ENCODE measurements at regions not wholly inside any gene's neighbourhood (a gene's known extent, or its start where the extent isn't known, plus 50 kb on each side); places are given as distances from the start of the nearest gene placed in this dataset.
A peak's percentile ranks its signal among the peaks of the same experiment; 100 is the strongest.

DNA sequence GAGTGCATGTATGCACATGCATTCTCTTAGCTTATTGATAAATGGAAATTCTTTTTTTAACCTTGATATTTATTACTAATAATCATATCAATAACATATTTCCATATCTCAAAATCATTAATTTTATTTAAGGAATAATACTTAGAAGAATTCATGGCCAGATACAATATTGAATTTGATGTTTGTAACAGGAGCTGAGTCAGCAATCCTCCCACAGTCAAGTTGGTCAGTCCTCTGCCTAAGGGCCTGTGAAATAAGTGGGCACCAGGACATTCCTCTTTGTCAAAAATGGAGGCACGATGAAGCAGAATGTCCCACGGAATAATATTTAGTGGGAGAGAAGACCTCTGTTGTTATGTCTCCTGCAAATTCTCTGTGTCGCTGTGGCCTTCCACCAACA is 148.6 kb downstream of the LRRC70 start:
- Histone ChIP-seq H3K4me1 (ENCODE audit: control insufficient read depth, insufficient read depth, low read length) (no peaks in the 10 kb centered on the region), H3K27ac (ENCODE audit: low read length) (no peak overlapping the region), H3K27me3 (ENCODE audit: control insufficient read depth, insufficient read depth, low read length) (no peaks in the 10 kb centered on the region), H3K4me3 (ENCODE audit: low read length) (no peak overlapping the region), H3K36me3 (ENCODE audit: control insufficient read depth, insufficient read depth, low read length) (no peaks in the 10 kb centered on the region), H3K9me3 (ENCODE audit: control insufficient read depth, insufficient read depth, low read length) (no peaks in the 10 kb centered on the region)
- Mint-ChIP-seq H3K36me3 (no peaks in the 10 kb centered on the region), H3K27me3 (ENCODE audit: low read depth in 2 of 2) (peaks cover 0 to 5% of the 10 kb centered on the region in 2 donors), H3K9me3 (no peaks in the 10 kb centered on the region), H3K4me1 (no peaks in the 10 kb centered on the region), H3K4me3 (no peak overlapping the region), H3K27ac (no peak overlapping the region)
- WGBS (ENCODE audit: insufficient coverage), result 94% methylated on average over 2 of the region's 3 CpGs
- ATAC-seq, result no peak
- TF ChIP-seq, protein P1, sequence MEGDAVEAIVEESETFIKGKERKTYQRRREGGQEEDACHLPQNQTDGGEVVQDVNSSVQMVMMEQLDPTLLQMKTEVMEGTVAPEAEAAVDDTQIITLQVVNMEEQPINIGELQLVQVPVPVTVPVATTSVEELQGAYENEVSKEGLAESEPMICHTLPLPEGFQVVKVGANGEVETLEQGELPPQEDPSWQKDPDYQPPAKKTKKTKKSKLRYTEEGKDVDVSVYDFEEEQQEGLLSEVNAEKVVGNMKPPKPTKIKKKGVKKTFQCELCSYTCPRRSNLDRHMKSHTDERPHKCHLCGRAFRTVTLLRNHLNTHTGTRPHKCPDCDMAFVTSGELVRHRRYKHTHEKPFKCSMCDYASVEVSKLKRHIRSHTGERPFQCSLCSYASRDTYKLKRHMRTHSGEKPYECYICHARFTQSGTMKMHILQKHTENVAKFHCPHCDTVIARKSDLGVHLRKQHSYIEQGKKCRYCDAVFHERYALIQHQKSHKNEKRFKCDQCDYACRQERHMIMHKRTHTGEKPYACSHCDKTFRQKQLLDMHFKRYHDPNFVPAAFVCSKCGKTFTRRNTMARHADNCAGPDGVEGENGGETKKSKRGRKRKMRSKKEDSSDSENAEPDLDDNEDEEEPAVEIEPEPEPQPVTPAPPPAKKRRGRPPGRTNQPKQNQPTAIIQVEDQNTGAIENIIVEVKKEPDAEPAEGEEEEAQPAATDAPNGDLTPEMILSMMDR (IDR thresholded peaks at IDR 0.05), result no peak
- intact Hi-C loops (cut with micrococcal nuclease), result no loop called here
- no peak for DNase-seq

DNA sequence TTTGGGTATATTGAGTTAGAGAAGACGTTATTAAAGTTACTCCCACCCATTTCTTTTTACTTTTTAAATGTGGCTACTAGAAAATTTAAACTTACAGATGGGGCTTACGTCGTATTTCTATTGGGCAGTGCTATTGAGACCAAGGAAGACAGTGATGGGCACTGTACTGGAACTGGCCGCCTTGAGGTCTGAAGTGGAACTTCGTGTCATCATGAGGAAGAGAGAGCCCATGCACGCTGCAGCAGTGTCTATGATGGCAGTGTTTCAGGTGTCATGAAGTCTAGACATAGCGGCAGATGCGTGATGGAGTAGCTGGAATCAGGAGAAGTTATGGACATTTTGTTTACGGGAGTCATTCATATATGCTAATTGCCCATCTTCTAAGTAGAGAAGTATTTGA is 143.7 kb downstream of the LRRC70 start:
- H3K36me3 Mint-ChIP-seq, result no peaks in the 10 kb centered on the region
- no peak overlapping the region for H3K4me3 Mint-ChIP-seq
- Histone ChIP-seq H3K36me3 (ENCODE audit: control insufficient read depth, insufficient read depth, low read length) (no peaks in the 10 kb centered on the region), H3K9me3 (ENCODE audit: control insufficient read depth, insufficient read depth, low read length) (no peaks in the 10 kb centered on the region), H3K27me3 (ENCODE audit: control insufficient read depth, insufficient read depth, low read length) (no peaks in the 10 kb centered on the region), H3K4me3 (ENCODE audit: low read length) (no peak overlapping the region), H3K4me1 (ENCODE audit: control insufficient read depth, insufficient read depth, low read length) (no peaks in the 10 kb centered on the region), H3K27ac (ENCODE audit: low read length) (no peak overlapping the region)
- intact Hi-C loops (cut with micrococcal nuclease), result no loop called here
- no peak for ATAC-seq
- WGBS (ENCODE audit: insufficient coverage), result 87% methylated on average over 8 of the region's 9 CpGs
- TF ChIP-seq, protein P1 (IDR thresholded peaks at IDR 0.05), result no peak
- no peaks in the 10 kb centered on the region for H3K4me1 Mint-ChIP-seq
- DNase-seq, result no peak
- H3K27me3 Mint-ChIP-seq (ENCODE audit: low read depth in 2 of 2), result peaks cover 11 to 15% of the 10 kb centered on the region in 2 donors
- H3K27ac Mint-ChIP-seq, result no peak overlapping the region
- H3K9me3 Mint-ChIP-seq, result no peaks in the 10 kb centered on the region

DNA sequence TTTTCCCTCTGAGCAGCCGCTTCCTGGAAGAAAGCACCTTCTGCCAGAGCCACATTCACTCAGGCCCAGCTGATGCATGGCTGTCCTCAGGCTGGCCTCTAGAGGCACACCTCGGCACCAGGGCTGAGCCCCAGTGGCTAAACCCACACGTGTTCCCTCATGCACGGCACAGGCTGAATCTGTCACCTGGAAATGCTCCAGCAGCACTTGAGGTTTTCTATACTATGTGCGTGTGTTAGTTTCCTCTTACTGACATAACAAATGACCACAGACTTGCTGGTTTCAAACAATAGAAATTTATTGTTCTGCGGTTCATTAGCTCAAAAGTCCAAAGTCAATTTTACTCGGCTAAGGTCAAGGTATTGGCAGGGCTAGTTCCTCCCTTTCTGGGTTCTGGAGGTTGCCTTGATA is 141.4 kb downstream of the LRRC70 start:
- Mint-ChIP-seq H3K36me3 (no peaks in the 10 kb centered on the region), H3K27me3 (ENCODE audit: low read depth in 2 of 2) (peaks cover 11 to 15% of the 10 kb centered on the region in 2 donors), H3K4me3 (no peak overlapping the region), H3K27ac (no peak overlapping the region), H3K9me3 (no peaks in the 10 kb centered on the region), H3K4me1 (no peaks in the 10 kb centered on the region)
- peak in 2 of 3 donors; percentile 44 to 77 for ATAC-seq
- H3K27ac ChIP-seq (ENCODE audit: low read length), result no peak overlapping the region
- no peaks in the 10 kb centered on the region for H3K36me3 ChIP-seq (ENCODE audit: control insufficient read depth, insufficient read depth, low read length)
- peak in 1 of 2 donors; percentile 2 for DNase-seq
- no peaks in the 10 kb centered on the region for H3K9me3 ChIP-seq (ENCODE audit: control insufficient read depth, insufficient read depth, low read length)
- TF ChIP-seq, protein P1 (IDR thresholded peaks at IDR 0.05), result no peak
- 15% methylated on average over 7 of the region's 7 CpGs for WGBS (ENCODE audit: insufficient coverage)
- no peaks in the 10 kb centered on the region for H3K27me3 ChIP-seq (ENCODE audit: control insufficient read depth, insufficient read depth, low read length)
- no peak overlapping the region for H3K4me3 ChIP-seq (ENCODE audit: low read length)
- no peaks in the 10 kb centered on the region for H3K4me1 ChIP-seq (ENCODE audit: control insufficient read depth, insufficient read depth, low read length)
- intact Hi-C loops (cut with micrococcal nuclease), result no loop called here

DNA sequence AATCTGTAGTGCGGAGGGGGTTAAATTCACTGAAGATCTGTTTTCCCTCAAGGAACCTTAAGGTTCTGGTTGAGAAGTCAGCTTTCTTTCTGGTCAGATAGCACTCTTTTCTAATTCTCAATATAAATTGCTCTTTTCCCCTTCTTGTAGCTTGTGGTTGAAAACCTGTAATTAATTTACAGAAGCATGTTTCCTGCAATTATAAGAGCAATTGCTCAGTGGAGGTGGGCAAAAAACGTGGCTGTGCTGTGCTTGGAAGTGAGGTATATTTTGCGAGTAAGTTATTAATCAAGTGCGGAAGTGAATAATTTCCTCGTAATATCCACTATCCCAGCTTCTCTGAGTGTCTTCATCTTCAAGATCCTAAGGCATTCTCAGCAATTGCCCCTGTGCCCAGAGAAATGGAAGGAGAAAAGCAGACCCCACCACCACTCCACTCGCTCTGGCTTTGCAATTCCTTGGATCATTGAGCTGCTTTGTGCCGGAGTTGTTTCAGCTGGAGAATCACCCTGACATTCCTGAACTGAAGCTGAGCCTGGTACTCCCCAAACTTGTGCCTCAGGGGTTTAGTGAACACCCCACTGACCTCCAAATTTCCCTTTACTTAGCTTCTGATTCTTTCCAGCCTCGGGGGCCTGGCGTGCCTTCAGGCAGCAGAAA is 140.6 kb downstream of the LRRC70 start:
- intact Hi-C loops (cut with micrococcal nuclease), result loop anchor here (2.0 kb wide), 1 partner anchor 258 kb away; no protein-coding TSS in a partner anchor
- Histone ChIP-seq H3K9me3 (ENCODE audit: control insufficient read depth, insufficient read depth, low read length) (no peaks in the 10 kb centered on the region), H3K27ac (ENCODE audit: low read length) (no peak overlapping the region), H3K36me3 (ENCODE audit: control insufficient read depth, insufficient read depth, low read length) (no peaks in the 10 kb centered on the region), H3K27me3 (ENCODE audit: control insufficient read depth, insufficient read depth, low read length) (no peaks in the 10 kb centered on the region), H3K4me3 (ENCODE audit: low read length) (no peak overlapping the region), H3K4me1 (ENCODE audit: control insufficient read depth, insufficient read depth, low read length) (no peaks in the 10 kb centered on the region)
- Mint-ChIP-seq H3K27ac (no peak overlapping the region), H3K4me3 (no peak overlapping the region), H3K9me3 (no peaks in the 10 kb centered on the region), H3K4me1 (no peaks in the 10 kb centered on the region), H3K36me3 (no peaks in the 10 kb centered on the region), H3K27me3 (ENCODE audit: low read depth in 2 of 2) (peaks cover 11 to 15% of the 10 kb centered on the region in 2 donors)
- whole genome bisulfite sequencing (ENCODE audit: insufficient coverage), result 89% methylated on average over 9 of the region's 9 CpGs
- no peak for DNase-seq
- TF ChIP-seq, protein P1 (IDR thresholded peaks at IDR 0.05), result no peak
- no peak for ATAC-seq
